ENCODE measurements at regions not wholly inside any gene's neighbourhood (a gene's known extent, or its start where the extent isn't known, plus 50 kb on each side); places are given as distances from the start of the nearest gene placed in this dataset.

DNA sequence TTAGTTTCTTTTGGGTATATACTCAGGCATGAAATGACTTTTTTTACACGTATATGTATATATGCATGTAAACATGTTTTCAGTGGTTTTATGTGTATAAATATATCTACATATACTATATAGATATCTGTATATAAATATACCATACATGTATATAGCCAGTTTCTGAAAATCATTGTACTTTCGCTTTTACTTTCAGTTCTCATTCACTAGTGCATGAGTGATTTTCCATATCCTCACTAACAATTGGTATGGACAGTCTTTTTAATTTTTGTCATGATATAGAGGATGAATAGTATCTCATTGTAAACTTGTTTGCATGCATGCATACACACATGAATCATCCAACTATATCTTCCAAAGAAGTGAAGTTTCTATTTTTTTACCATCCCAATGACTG lies 877.1 kb upstream of the CDH8 start:
- TF ChIP-seq, protein P1, sequence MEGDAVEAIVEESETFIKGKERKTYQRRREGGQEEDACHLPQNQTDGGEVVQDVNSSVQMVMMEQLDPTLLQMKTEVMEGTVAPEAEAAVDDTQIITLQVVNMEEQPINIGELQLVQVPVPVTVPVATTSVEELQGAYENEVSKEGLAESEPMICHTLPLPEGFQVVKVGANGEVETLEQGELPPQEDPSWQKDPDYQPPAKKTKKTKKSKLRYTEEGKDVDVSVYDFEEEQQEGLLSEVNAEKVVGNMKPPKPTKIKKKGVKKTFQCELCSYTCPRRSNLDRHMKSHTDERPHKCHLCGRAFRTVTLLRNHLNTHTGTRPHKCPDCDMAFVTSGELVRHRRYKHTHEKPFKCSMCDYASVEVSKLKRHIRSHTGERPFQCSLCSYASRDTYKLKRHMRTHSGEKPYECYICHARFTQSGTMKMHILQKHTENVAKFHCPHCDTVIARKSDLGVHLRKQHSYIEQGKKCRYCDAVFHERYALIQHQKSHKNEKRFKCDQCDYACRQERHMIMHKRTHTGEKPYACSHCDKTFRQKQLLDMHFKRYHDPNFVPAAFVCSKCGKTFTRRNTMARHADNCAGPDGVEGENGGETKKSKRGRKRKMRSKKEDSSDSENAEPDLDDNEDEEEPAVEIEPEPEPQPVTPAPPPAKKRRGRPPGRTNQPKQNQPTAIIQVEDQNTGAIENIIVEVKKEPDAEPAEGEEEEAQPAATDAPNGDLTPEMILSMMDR (IDR thresholded peaks at IDR 0.05), result no peak
- no peak for TF ChIP-seq POLR2A (IDR thresholded peaks at IDR 0.05)
